Right ventricle myocardium inferior (tissue), 1 donor: ENCODE measurements at regions not wholly inside any gene's neighbourhood (a gene's known extent, or its start where the extent isn't known, plus 50 kb on each side); places are given as distances from the start of the nearest gene placed in this dataset.
"Not testable (repeated sequence)": the region's sequence is repeated elsewhere in the genome, so short reads cannot be mapped to it uniquely, and the experiment has no call there.

Experiments used
- ATAC-seq: fragments of 200-7000 bp; cut with Tn5 transposase; one replicate; pipeline ENCODE4 v1.9.1; 2020; ENCODE audit warnings: mild to moderate bottlenecking, moderate library complexity
- DNase-seq: peaks from one replicate; pipeline ENCODE4 v3.0.0; 2021; ENCODE audit errors: missing footprints
- intact Hi-C: fragments of 100-400 bp; cut with DNase I; formaldehyde crosslinking; loops from one replicate; pipeline ENCODE4 v1.11.0; 2022
- donor health status: DM: no; HTN: yes; CAD: no; lungs with severe emphysema.

DNA sequence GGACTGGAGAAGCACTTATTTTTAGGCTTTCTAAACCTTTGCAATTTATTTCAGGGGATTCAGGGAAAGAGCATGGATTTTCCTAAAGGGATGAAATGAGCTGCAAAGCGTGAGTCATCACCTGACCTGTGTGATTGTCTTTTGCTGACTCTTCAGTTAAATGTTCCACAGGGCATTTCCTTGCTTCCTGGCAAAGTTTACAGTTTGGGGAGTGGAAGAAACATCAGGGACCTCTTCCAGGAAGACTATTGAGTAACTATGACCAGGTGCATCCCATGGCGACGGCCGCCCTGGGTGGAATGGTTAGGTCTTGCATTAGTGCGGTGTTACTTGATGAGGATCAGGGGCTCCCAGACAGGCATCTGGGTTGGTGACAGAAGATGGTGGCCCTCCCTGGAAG, 79.5 kb upstream of the SIPA1L2 start:
- no peak for ATAC-seq

DNA sequence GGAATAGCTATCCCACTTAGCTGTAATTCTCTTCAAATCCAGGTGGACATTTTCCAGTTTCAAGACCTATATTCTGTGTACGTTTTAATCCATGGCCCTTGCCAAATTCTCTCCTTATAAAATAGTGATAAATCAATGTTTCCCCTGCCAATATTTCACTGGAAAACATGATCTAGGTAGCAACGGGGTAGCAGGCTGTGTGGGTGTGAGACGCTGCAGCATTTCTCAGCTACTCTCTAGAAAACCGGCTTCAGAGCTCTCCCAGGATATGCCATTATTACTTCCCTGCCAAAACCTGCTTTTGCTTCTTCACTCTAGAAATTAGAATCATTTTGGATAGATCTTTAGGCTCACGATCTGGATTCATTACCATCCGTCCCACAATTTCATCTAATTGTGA, 82.1 kb upstream of the SIPA1L2 start:
- intact Hi-C loops = no loop called here
- DNase-seq (no peak), ATAC-seq (no peak)

More for the DNA sequence above, 79.5 kb upstream of the SIPA1L2 start:
- intact Hi-C loops = no loop called here
- DNase-seq = peak; percentile 61

DNA sequence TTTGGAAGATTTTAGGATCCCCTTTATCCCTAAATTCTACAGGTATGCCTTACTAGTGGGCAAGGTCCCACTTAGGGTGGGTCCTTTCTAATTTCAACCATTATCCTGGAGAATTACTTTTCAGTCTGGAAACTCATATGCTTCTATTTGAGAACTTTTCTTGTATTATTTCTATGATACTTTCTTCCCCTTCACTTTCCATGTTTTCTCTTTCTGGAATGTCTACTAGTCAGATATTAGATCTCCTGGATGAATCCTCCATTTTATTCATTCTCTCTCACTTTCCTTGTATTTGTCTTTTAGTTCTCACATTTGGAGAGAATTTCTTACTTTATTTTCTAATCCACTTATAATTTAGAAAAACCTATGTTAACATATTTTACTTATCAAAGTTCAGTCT, 83.9 kb upstream of the SIPA1L2 start:
- ATAC-seq = no peak
- intact Hi-C loops = no loop called here
- DNase-seq = no peak

DNA sequence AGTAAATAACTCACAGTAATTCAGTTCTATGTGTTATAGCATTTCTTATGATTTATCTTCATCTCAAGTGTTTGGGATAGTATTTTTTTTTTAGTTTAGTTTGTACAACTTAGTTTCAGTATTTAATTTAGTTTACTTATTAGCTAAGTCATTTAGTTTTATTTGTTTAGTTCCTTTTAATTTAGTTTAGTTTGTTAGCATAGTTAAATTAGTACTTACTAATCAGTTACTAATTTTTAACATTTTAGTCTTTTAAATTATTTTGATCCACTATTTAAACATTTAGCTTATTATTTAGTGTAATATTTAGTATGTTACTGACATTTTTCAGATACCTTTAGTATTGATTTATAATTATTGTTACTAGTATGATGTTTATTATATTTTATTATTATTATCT, 85.2 kb upstream of the SIPA1L2 start:
- ATAC-seq (no peak), DNase-seq (no peak)
- intact Hi-C loops = no loop called here

DNA sequence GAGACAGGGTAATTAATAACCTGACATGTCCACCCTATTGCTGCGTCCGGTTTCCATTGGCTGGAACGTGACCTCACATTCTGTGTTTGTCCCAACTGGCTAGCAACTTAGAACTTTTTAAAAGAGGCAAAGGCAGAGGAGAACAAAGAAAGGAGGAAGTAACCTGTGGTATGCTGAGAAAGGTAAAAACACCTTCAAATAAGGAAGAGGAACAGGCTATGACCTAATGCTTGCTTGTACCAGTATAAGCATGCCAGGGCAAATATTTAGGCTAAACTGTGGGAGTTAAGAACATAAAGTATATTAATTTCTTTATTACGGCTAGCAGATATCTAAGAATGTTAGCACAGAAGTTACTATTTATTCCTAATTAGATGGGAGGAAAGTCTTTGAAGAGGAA, 87.3 kb upstream of the MAP10 start:
- intact Hi-C loops, DNase-seq, ATAC-seq: not testable (repeated sequence)

DNA sequence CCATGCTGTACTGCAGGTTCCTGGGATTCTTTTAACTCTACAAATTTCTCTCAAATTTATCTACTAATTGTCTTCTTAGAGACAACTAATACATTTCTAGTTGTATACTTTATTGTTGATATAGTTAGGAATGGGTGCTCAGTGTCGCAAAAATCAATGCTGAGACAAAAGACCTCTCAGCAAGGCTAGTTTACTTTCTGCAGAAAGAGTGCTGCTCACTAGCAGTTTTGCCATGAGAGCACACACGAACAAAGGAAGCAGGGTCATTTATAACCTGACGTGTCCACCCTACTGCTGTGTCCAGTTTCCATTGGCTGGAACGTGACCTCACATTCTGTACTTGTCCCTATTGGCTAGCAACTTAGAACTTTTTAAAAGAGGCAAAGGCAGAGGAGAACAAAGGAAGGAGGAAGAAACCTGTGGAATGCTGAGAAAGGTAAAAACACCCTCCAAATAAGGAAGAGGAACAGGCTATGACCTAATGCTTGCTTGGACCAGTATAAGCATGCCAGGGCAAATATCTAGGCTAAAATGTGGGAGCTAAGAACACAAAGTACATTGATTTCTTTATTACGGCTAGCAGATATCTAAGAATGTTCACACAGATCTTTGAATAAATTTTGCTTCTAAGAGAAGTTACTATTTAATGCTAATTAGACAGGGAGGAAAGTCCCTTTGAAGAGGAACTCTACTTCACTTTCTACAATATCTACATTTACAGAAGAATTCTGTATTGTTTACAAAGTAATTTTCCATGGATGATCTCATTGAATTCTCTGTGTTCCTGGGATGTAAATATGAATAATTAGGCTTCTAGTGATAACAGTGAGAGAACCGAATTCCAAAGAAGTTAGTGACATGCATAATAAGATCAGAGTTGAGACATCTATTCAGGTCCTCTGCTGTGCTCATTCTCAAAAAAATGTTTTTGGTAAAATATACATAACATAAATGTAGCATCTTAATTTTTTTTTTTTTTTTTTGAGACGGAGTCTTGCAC, 86.0 kb upstream of the MAP10 start:
- ATAC-seq (no peak), DNase-seq (no peak)
- intact Hi-C loops = no loop called here

DNA sequence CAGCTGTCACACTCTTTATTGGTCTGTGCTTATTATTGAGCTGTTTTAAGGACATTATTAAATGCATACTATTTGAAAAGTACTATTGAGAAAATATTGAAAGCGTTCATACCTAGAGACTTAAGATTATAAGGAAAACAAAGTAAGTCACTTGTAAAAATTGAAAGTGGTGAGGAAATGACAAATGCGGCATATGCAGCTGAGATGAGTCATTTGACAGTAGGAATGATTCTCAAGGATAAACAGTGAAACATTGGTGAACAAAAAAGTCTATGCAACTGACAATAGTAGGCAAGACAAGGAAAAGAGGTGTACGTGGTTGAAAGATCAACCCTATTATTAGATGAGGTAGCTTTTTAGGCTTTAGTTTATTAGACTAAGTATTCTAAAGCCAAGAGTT, 82.6 kb upstream of the MAP10 start:
- no peak for DNase-seq
- intact Hi-C loops = no loop called here
- no peak for ATAC-seq

DNA sequence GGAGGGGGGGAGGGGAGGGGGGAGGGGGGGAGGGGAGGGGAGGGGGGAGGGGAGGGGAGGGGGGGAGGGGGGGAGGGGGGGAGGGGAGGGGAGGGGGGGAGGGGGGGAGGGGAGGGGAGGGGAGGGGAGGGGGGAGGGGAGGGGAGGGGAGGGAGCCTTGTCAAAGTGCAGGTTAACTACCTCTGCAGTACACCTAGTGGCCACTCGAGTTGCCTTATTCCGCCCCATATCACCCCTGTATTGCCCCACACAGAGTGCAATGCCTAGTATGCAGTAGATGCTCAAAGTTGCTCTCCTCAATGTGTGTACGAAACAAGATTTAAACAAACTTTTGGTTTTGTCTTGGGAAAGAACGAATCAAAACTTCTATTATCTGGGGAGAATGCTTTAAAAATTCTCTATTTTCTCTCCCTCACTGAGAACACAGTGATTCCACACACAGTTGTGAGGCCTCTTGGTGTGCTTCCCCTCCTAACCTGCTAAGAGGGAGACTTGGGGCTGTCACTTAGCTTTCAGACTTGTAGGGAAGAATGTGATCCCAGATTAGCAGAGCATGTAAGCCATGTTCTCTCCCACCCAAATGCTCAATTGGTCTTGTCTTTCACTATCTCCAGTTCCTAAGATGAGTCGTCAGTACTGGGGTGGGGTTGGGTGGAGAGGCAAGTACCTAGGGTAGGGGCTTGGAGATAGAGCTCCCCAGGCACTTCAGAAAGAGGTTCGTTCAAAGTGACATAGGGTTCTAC, 79.7 kb upstream of the MAP10 start:
- no peak for DNase-seq
- no peak for ATAC-seq
- intact Hi-C loops = no loop called here

DNA sequence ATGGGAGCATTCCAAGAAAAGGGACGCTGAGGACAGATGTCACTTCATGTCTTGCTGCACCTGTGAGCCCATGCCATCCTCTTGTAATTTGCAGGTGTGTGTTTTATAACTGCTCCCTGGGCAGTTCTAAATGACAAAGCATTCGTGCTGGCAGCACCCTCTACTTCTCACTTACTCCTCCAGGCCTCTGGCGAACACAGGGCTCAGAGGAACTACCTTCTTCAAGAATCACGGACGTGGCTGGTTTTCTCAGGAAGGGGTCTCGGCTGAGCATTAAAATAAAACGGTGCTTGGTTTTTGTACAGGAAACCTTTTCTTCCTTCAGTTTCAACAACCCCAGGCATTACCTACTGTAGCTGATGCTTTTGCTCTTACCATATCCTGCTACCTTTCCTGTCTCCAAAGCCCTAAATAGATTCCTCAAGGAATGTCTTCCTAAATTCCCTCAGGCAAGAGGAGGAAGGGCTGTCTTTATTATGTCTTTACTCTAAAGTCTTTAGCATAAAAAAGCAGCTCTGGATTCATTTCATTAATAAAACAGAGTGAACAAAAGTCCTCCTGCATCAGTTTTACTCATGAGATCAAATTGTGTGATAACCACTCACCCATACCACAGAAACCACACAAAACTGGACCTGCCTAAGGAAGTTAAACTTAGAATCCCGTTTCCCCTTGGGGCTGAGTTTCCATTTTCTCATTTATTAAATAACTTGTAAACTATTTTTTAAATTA, 79.0 kb upstream of the MAP10 start:
- DNase-seq (no peak), ATAC-seq (no peak)
- intact Hi-C loops = no loop called here

DNA sequence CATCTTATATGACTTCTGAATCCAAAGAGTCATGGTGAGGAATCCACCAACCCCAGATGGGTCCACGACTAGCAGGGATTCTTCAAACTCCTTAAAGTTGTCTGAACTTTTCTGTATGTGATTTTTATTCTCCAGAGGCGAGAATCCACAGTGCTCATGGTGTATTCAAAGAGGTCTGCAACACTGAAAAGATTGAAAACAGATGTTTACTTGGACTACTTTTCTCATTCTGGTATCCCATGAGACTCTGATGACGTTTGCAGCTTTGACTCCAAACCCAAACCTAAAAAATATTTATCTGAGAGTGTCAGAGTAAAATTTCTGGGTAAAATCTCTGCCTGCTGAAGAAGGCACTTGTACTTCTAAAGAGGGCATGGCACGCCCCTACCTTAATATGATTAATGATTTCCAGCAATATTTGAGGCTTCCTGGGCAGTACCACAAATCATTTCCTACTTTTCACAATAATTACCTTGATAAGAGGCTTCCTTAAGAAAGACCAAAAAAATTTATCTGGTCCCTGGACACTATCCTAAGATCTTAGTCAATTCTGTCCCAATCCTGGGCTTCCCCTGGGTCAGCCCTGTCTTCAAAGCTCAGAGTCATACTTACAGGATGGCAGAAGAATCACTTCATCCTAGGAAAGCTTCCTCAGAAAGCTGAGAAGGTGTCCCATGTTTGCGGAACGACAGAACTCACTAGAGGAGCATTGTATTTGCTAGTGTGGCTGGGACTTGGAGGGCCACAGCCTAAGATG, 76.5 kb upstream of the MAP10 start:
- DNase-seq (no peak), ATAC-seq (peak; percentile 88)
- intact Hi-C loops = no loop called here

DNA sequence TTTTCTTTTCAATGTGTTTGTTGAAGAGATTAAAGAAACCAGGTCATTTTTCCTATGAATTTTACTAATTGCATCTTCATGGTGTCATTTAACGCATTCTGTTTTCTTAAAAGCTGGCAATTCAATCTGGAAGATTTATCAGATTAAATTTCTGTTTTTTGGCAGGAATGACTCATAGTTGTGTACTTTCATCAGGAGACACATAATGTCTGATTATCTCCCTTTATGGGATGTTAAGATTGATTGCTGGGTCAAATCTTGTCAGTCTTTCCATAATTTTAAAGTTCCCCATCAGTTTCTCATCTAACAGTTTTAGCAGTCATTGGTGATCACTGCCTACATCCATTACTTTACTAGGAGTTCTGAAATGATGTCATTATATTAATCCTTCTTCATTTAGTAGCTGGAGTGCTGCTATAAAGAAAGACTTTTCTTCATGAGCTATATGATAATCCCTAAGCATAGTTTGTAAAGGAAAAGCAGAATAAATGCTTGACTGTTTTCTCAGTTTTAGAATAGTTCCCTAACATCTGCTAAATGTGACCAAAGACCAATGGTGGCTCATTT, 72.8 kb upstream of the MAP10 start:
- ATAC-seq = no peak
- no peak for DNase-seq
- intact Hi-C loops = no loop called here

DNA sequence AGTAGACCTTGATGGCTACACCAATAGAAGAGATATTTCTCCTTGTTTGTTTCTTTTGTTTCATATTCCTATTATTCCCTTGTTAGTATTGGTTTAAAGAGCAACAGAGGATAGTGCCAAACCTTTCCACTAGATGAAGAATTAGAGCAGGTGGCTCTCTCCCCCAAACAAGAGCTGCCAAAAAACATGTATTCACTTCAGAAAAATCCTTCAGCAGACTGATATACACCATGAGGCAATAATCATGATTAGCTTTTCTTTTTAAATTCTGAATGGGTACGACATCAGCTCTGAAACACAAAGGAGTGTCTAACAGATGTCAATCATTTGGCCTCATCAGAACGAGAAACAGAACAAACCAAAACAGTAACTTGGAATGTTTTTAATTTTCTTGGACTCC, 67.3 kb upstream of the MAP10 start:
- DNase-seq = no peak
- intact Hi-C loops = no loop called here
- ATAC-seq = no peak

DNA sequence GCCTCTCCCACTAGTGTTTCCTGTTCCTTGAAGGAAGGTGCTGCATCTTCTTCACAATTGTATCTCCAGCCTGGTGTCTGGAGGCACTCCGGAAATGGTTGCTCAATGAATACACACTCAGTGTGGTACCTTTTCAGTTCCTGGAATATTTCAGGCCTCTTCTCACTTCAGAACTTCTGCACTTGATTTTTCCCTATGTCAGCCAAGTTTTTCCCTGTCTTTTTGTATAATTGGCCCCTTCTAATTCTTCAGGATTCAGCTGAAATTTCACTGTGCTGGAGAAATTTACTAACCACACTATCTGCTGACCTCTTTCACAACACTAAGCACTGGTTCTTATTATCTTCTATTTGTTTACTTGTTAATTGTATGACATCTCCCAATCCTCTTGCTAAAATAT, 61.2 kb upstream of the MAP10 start:
- DNase-seq = no peak
- intact Hi-C loops = no loop called here
- no peak for ATAC-seq

DNA sequence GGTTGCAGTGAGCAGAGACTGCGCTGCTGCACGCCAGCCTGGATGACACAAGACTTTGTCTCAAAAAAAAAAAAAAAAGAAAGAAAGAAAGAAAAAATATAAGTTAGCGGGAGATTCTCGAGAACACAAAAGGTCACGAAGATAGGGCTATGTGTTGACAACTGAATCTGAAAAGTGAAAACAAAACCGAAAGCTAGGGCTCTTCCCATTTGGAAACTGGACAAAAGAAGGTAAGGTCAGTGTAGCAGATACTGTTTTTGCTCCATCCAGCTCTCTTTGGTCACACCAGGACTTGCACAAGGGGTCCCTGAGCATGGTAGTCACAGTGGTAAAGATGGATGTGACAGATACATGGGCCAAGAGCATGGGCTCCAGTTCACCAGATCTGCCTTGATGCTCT, 60.4 kb upstream of the MAP10 start:
- intact Hi-C loops = no loop called here
- DNase-seq (no peak), ATAC-seq (no peak)

DNA sequence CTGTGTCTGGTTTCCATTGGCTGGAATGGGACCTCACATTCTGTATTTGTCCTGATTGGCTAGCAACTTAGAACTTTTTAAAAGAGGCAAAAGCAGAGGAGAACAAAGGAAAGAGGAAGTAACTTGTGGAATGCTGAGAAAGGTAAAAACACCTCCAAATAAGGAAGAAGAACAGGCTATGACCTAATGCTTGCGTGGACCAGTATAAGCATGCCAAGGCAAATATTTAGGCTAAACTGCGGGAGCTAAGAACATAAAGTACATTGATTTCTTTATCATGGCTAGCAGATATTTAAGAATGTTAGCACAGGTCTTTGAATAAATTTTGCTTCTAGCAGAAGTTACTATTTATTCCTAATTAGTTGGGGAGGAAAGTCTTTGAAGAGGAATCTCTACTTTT, 59.5 kb upstream of the MAP10 start:
- intact Hi-C loops, DNase-seq, ATAC-seq: not testable (repeated sequence)

DNA sequence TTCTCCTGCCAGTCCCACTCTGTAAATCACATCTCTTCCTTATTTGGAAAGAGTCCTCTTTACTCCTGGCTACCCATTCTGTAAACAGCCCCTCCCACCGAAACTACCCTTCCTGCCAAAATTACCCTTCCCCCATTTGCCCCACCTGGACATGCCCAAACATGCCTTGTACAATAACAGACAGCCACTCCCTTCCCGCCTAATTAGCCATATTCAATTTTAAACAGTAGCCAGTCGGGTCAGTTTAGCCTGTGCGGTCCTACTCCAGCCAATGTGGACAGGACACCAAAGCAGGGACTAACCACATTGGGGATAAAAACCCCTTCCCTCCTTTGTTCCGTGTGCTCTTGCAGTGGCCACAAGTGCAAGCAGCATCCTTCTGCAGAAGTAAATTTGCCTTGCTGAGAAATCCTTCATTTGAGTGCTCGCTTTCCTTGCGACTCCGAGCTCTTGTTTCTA, 56.3 kb upstream of the MAP10 start:
- ATAC-seq = no peak

DNA sequence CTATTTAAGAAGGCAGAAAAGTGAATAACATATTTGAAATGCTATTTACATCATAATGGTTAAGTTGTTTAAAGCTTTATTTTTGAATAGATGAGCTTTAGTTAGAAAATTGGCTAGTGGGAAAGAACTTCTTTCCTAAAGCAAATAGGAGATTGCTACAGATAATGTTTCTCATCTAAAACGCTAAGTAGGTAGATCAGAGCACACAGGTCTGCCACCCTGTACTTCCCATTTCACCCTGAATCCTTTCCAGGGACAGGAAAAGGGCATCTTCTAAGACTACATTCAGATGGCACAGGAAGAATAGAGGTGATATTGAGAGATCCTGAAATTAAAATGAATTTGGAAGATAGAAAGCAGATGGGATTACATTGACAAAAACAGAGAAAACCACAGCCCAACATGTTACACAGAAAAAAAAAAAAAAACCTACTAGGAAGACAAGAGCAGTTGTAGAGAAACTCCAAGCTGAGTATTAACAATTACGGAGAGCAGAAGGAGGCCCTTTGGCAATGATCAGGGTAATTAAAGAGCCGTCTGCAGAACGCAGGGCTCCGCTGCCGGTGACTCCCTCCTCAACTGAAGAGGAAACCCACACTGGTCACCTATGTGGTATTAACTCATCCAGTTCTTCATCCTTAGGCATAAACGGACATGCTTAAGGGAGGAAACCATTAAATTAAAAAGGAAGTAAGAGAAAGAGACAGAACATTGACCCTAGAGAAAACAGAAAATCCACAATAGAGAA, 53.6 kb upstream of the MAP10 start:
- DNase-seq (no peak), ATAC-seq (no peak)
- intact Hi-C loops = no loop called here

More for the DNA sequence above, 56.3 kb upstream of the MAP10 start:
- intact Hi-C loops = no loop called here
- no peak for DNase-seq

DNA sequence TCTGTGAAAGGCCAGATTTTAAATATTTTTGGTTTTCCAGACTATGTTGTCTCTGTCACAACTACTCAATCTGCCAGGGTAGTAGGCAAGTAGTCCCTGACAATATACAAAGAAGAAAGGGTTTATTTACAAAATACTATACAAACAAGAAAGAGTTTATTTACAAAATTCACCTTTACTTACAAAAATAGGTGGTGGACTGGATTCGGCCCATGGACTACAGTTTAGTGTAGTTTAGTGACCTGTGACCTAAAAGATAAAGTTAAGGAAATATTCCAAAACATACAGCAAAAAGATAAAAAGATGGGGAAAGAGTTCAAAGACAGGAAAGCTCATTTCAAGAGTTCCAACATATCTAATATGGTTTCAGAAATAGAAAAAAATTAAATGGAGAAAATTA, 52.9 kb upstream of the MAP10 start:
- ATAC-seq (no peak), DNase-seq (no peak)
- intact Hi-C loops = no loop called here
